ENCODE measurements at regions not wholly inside any gene's neighbourhood (a gene's known extent, or its start where the extent isn't known, plus 50 kb on each side); places are given as distances from the start of the nearest gene placed in this dataset.

- no peak for DNase-seq (ENCODE audit: low read depth)
Measured at GRCh38 chr5:117497601-117498000, 923.0 kb upstream of the SEMA6A start.

DNA sequence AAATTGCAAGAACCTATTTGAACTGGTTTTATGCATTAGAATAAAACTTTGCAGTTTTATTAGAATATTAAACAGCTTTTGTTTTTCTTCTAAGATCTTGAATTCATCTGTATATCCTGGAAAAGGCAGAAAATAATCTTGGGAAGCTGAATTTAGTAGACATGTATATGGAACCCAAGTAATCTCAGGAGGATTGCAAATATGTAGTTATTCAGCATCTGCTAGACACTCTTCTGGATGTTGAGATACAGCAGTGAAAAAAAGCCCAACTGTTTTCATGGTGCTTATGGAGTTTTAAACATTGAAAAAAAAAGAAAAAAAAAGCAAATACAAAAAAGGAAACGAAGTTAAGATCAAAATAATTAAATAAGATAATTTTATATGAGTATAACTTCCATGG is 922.2 kb upstream of the SEMA6A start:
- no peak for DNase-seq (ENCODE audit: low read depth)

DNA sequence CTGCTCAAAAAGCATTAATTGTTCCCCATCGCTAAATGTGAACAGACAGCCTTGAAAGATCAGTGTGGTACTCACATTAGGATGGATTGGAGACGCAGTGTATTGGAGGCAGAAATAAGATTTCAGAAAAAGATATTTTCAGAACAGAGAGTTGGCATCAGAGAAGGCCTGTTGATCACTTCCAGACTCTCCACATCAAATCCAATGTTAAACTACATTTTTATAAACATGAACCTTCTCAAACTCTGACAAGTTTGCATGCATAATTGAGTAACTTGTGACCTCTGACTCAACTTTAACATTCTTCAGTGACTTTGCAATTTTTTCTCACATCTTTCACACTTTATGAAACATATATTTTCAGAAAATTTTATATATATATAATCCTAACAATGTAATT is 919.6 kb upstream of the SEMA6A start:
- no peak for DNase-seq (ENCODE audit: low read depth)

DNA sequence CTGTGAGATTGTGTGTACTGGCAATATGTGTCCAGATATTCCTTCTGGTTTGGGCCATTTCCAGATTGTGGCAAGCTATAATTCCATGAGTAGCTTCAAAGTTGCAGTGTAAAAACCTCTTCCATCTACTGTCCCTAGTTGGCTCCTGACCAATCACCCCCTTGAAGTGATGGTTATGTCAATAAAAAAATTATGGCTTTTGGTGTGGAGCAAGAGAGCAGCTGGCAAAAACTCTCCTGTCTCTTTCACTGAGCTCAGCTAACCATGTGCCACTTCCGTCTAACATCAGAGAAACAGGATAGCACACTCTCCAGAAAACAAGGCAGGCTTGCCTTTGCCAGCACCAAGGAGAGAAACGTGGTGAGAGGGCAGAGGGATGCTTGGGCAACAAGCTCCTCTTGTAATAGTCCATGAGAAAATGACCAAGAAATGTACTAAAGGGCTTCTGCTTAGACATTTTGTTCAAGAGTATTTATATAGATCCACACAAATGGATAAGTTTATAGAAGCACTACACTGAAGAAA is 914.4 kb upstream of the SEMA6A start:
- DNase-seq (ENCODE audit: low read depth) = no peak

GRCh38 chr5:117487556-117487955 is 912.9 kb upstream of the SEMA6A start:
- DNase-seq (ENCODE audit: low read depth) = no peak

GRCh38 chr5:117486879-117487391 is 912.3 kb upstream of the SEMA6A start:
- no peak for DNase-seq (ENCODE audit: low read depth)

DNA sequence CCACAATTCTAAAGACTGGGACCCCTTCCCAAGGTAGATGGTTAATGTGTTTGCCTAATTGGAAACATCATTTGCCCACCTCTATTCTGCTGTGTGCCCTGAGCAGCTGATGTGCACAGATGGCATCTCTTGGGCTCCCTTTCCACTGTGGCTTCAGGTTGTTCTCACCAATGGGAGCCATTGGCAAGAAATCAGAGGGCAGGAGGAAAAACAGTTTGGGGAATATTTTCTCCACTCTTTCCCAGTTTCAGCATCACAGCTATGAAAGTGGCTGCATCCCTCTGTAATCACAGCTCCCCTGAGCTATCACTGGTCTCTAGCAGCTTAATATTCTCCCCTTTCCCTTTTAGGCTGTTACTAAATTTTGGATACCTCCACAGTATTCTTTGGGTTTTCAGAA is 911.6 kb upstream of the SEMA6A start:
- no peak for DNase-seq (ENCODE audit: low read depth)

GRCh38 chr5:117475919-117476318 is 901.3 kb upstream of the SEMA6A start:
- no peak for DNase-seq (ENCODE audit: low read depth)

- DNase-seq (ENCODE audit: low read depth) = no peak
Measured at GRCh38 chr5:117473165-117473564, 898.5 kb upstream of the SEMA6A start.

DNA sequence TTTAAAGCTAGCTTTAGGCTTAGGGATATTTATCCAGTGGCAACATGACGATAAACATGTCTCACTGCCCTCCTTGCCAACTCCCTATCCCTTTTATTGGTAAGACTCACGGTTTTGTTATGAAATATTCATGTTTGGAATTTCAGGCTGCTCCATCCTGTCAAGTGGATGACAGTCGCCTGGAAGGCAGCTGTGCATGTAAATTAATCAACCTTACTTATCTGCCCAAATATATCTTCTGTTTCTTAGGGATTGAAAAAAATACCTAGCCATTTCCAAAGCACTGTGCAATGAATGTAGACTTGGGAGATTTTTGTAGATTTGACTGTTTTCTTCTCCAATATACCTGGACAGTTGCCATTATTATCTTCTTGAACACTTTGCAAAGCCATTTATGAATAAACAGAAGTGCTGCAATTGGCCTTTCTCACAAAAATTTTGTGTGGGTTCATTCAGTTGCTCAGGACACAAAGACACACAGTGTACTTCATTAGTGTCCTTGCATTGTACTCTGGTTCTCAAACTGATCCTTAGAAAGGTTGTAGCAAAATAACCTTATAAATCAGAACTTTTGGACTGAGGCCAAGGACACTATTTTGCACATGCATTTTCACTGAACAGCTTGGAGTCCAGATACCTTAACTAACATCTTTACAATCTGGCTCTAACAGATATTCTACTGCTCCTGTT is 889.4 kb upstream of the SEMA6A start:
- no peak for DNase-seq (ENCODE audit: low read depth)

DNA sequence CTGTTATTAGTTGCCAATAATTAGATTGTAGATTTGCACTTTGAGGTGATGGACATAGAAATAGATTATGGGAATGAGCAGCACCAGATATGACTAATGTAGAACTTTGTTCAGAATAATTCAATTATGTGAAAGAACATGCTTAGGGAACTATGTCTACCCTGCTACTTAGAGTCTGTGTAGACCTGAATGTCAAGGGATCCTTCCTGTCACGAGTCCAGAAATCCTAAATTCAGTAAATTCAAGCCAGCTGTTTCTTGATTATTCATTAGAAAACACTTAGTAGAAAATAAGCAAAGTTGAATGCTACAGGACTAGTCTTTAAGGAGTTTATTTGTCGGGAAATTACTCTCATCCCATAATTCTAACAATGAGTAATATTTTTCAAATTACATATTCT is 887.3 kb upstream of the SEMA6A start:
- DNase-seq (ENCODE audit: low read depth) = no peak

- no peak for DNase-seq (ENCODE audit: low read depth)
Measured at GRCh38 chr5:117461403-117461802, 886.8 kb upstream of the SEMA6A start.

GRCh38 chr5:117457656-117458055 is 883.0 kb upstream of the SEMA6A start:
- no peak for DNase-seq (ENCODE audit: low read depth)

DNA sequence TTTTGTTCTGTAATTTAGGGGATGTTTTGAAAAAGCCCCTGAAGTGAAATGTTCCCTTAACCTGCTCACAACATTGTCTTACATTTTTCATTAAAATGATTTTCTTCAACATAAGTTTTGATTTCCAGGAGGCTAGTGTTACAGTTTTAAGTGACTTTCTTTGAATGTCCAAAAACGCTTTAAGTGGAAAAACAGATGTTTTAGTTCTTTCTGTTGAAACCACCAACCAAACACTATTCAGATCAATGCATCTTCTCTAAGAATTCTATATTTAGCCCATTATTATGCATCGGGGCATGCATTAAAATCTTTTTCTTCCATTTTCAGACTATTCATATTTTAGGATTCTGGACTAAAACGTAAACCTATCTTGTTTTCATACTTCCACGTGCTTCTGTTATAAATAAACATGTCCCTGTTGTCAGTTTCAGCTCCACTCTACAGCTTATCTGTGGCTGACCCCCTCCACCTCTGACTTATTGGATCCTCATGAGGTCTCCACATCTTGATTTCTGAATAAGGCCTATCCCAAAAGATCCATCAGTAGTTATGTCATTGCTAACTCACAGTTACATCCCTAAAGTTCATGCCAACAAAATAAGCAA is 882.3 kb upstream of the SEMA6A start:
- no peak for DNase-seq (ENCODE audit: low read depth)

DNA sequence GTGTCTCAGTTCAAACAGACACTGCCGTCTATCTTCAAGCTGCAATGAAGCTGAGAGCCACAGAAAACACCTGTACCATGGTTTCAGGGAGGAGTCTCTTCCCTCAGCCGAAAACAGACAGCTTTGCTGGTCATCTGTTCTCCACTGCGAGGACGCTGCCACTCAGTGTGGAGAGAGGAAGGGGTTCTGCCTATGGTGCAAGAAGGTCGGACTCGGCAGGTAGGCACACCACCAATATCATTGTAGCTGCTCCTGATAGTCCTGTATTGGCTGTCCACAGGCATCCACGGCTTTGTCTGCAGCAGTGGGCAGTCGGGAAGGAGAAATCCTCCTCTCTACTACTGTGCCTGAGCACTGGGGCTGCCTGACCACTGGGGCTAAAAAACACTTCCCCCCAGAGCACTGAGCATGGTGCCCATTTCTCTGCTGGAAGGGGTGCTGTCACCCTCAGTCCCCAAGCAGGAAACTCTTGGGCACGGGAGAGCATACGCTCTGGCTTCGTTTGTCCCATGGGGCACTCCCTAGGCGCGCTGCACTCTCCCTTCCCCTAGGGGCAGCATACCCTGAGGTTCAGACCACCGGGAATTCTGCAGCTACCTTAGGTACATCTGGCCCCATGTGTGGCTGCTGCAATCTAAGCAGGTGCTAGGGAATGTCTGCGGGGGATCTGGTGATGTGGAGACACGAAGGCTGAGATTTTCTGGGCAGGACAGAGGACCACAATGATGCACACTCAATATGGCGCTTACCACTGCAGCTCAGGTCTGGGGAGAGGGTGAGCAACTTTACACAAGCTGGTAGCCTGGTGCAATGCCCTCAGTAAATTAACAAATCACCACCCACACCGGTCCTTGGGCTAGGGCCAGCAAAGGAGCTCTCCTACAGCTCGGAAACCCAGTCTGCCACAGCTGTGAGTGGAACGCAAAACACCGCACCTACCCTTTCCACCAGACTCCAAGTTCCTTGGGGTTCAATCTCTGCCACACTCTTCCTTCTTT is 880.9 kb upstream of the SEMA6A start:
- DNase-seq (ENCODE audit: low read depth) = no peak

- no peak for DNase-seq (ENCODE audit: low read depth)
Measured at GRCh38 chr5:117454716-117455212, 880.1 kb upstream of the SEMA6A start.

GRCh38 chr5:117436846-117437245 is 862.2 kb upstream of the SEMA6A start:
- DNase-seq (ENCODE audit: low read depth) = no peak

GRCh38 chr5:117435203-117435602 is 860.6 kb upstream of the SEMA6A start:
- no peak for DNase-seq (ENCODE audit: low read depth)

GRCh38 chr5:117434254-117434653 is 859.6 kb upstream of the SEMA6A start:
- DNase-seq (ENCODE audit: low read depth) = no peak

DNA sequence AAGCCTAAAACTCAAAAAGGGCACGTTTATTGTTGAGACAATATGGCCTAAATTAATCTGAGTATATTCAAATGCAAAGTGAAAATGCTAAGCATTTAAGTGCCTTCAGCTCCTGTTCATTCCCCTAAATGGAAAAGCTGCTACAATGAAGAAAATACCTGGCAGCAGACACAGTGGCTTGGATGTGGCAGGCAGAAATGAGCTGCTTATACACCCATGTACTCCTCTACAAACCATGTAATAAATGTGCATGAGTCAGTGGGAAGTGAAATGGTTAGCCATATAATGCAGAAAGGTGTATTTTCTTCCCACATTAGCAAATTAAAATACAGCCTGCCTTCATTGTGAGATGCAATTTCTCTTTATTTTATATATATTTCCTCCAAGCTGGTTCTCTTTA is 859.2 kb upstream of the SEMA6A start:
- DNase-seq (ENCODE audit: low read depth) = no peak

GRCh38 chr5:117431091-117431490 is 856.5 kb upstream of the SEMA6A start:
- DNase-seq (ENCODE audit: low read depth) = no peak

DNA sequence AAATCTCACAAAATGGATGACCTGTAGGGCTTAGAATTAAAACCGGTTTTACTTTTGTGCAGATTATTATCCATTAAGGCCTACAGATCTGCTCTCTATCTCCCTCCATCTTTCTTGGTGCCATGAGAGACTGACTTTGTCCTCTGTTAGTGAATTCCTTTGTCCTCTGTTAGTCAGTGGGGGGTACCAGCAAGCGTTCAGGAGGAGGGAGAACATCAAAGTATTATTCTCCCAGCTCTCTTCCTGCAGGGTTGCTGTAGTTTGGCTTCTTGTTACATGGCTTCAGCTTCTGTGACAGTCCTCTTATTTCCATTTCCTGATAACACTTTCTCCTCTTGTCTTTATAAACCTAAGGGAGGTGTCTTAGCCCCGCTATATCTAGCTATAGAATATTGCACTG is 850.5 kb upstream of the SEMA6A start:
- DNase-seq (ENCODE audit: low read depth) = no peak

Measured in stimulated activated CD8-positive, alpha-beta memory T cell treated with anti-CD3 and anti-CD28 coated beads, Interleukin-15, amount 100 ng/mL, for 1 hour (primary cell).